Keratinocyte (primary cell): ENCODE measurements at regions not wholly inside any gene's neighbourhood (a gene's known extent, or its start where the extent isn't known, plus 50 kb on each side); places are given as distances from the start of the nearest gene placed in this dataset.
A peak's percentile ranks its signal among the peaks of the same experiment; 100 is the strongest.

ENCODE experiments used
- DNase-seq: peaks from one replicate; pipeline ENCODE4 v3.0.0-alpha.2; 2011; ENCODE audit warnings: low read depth, missing footprints, low spot score
- FAIRE-seq: peaks from 2 replicates; lab custom pipeline; 2011; peaks lifted over from hg19 to GRCh38; lab: Jason Lieb, UNC
- H2AFZ ChIP-seq: 2 replicates; pipeline ENCODE4 v1.6.0; 2012; ENCODE audit warnings: low read length, control low read depth, inconsistent platforms; ENCODE audit not compliant: control insufficient read depth
- H3K27ac ChIP-seq: 2 replicates; pipeline ENCODE4 v1.5.1; 2011; ENCODE audit warnings: low read length; ENCODE audit not compliant: control insufficient read depth, insufficient read depth
- H3K27me3 ChIP-seq: 3 replicates; pipeline ENCODE4 v1.6.0; 2011; ENCODE audit warnings: low read length; ENCODE audit not compliant: control insufficient read depth, insufficient read depth; ENCODE audit errors: extremely low read depth
- H3K36me3 ChIP-seq, 2 experiments: 2 replicates in 1 of 2; 3 replicates in 1 of 2; pipeline ENCODE4 v1.5.1; 2011; ENCODE audit warnings: low read length in 2 of 2, mild to moderate bottlenecking in 1 of 2; ENCODE audit not compliant: control insufficient read depth in 2 of 2, insufficient read depth in 2 of 2; ENCODE audit errors: extremely low read depth in 1 of 2
- H3K4me1 ChIP-seq: 3 replicates; pipeline ENCODE4 v1.5.1; 2011; ENCODE audit warnings: low read length; ENCODE audit not compliant: control insufficient read depth, insufficient read depth; ENCODE audit errors: extremely low read depth
- H3K4me2 ChIP-seq: 3 replicates; pipeline ENCODE4 v1.6.0; 2011; ENCODE audit warnings: low read depth, low read length; ENCODE audit not compliant: control insufficient read depth, insufficient read depth; ENCODE audit errors: extremely low read depth
- H3K4me3 ChIP-seq, 3 experiments: fragments of 200-600 bp in 1 of 3; sonication (generic) in 1 of 3; 2 replicates in 2 of 3; 3 replicates in 1 of 3; pipeline ENCODE4 v1.5.1; 2011 to 2016; ENCODE audit warnings: low read length in 3 of 3, mild to moderate bottlenecking in 3 of 3, control low read depth in 2 of 3, inconsistent platforms in 1 of 3, low read depth in 1 of 3, mixed read lengths in 1 of 3, mixed run types in 1 of 3, moderate library complexity in 1 of 3; ENCODE audit not compliant: control insufficient read depth in 2 of 3, insufficient read depth in 2 of 3; ENCODE audit errors: extremely low read depth in 1 of 3
- H3K79me2 ChIP-seq: 2 replicates; pipeline ENCODE4 v1.6.0; 2012; ENCODE audit warnings: low read length; ENCODE audit not compliant: control insufficient read depth, insufficient read depth
- H3K9ac ChIP-seq: 3 replicates; pipeline ENCODE4 v1.6.0; 2011; ENCODE audit warnings: low read length; ENCODE audit not compliant: control insufficient read depth, insufficient read depth; ENCODE audit errors: extremely low read depth
- H3K9me1 ChIP-seq: 3 replicates; pipeline ENCODE4 v1.6.0; 2011; ENCODE audit warnings: low read length; ENCODE audit not compliant: control insufficient read depth, insufficient read depth; ENCODE audit errors: extremely low read depth
- H3K9me3 ChIP-seq: 2 replicates; pipeline ENCODE4 v1.5.1; 2012; ENCODE audit warnings: low read depth, low read length; ENCODE audit not compliant: control insufficient read depth
- H4K20me1 ChIP-seq: 3 replicates; pipeline ENCODE4 v1.6.0; 2011; ENCODE audit warnings: low read length; ENCODE audit not compliant: control insufficient read depth, insufficient read depth; ENCODE audit errors: extremely low read depth
- EZH2 ChIP-seq: IDR thresholded peaks from one replicate; pipeline ENCODE4 v1.6.1; 2012; ENCODE audit warnings: inconsistent platforms, mild to moderate bottlenecking, low read length, moderate library complexity
- dilution Hi-C: fragments of 300-500 bp; cut with MboI; formaldehyde crosslinking; loops from one replicate; pipeline ENCODE4 v1.7.0; 2020; ENCODE audit warnings: low sequenced_read_pairs; ENCODE audit not compliant: extremely low pct_ligation_motif_present
- TF ChIP-seq, protein P1 (sequence below), 3 experiments: IDR thresholded peaks in 1 of 3; conservative IDR thresholded peaks in 1 of 3; optimal IDR thresholded peaks in 1 of 3; 2 replicates in 2 of 3; 3 replicates in 1 of 3; pipeline versions ENCODE3 to v1.5.1; 2011; ENCODE audit warnings: low read length in 3 of 3, mild to moderate bottlenecking in 3 of 3, moderate library complexity in 2 of 3, control low read depth in 1 of 3, inconsistent platforms in 1 of 3; ENCODE audit not compliant: insufficient read depth in 2 of 3; ENCODE audit errors: extremely low read depth in 1 of 3

DNA sequence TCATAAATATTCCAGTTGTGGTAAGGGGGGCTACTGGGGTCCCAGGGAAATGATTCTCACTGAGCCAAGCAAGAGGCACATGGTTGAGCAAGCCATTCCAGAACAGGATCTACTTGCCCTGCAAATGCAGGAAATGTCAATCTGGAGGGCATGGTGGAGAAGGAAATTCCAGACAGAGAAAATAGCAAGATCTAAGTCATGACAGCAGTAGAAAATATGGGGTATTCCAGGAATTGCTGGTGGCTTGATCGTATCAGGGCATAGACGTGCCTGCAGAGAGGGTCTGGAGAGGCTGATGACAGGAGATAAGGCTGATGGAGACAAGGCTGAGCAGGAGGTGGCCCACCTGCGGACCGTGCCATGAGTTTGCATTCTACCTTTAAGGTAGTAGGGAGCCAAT, 566.3 kb upstream of the CADM1 start:
- Histone ChIP-seq H3K4me1 (peaks cover 10% of the 10 kb centered on the region), H3K9ac (no peak overlapping the region), H3K4me3 (no peak overlapping the region), H3K9me3 (no peaks in the 10 kb centered on the region), H3K27ac (no peak overlapping the region), H2AFZ (no peak overlapping the region), H3K36me3 (no peaks in the 10 kb centered on the region), H3K4me2 (peak overlapping the region; percentile 22), H3K27me3 (no peaks in the 10 kb centered on the region), H3K9me1 (no peaks in the 10 kb centered on the region), H4K20me1 (no peaks in the 10 kb centered on the region), H3K79me2 (no peaks in the 10 kb centered on the region)
- dilution Hi-C loops: no loop called here
- no peak for TF ChIP-seq EZH2
- TF ChIP-seq, protein P1, sequence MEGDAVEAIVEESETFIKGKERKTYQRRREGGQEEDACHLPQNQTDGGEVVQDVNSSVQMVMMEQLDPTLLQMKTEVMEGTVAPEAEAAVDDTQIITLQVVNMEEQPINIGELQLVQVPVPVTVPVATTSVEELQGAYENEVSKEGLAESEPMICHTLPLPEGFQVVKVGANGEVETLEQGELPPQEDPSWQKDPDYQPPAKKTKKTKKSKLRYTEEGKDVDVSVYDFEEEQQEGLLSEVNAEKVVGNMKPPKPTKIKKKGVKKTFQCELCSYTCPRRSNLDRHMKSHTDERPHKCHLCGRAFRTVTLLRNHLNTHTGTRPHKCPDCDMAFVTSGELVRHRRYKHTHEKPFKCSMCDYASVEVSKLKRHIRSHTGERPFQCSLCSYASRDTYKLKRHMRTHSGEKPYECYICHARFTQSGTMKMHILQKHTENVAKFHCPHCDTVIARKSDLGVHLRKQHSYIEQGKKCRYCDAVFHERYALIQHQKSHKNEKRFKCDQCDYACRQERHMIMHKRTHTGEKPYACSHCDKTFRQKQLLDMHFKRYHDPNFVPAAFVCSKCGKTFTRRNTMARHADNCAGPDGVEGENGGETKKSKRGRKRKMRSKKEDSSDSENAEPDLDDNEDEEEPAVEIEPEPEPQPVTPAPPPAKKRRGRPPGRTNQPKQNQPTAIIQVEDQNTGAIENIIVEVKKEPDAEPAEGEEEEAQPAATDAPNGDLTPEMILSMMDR (optimal IDR thresholded peaks at IDR 0.05 in 1 of 3, IDR thresholded peaks at IDR 0.05 in 1 of 3, conservative IDR thresholded peaks at IDR 0.05 in 1 of 3; ENCODE audit: extremely low read depth in 1 of 3, insufficient read depth in 2 of 3, low read length in 3 of 3): no peak
- FAIRE-seq: no peak
- DNase-seq: no peak

DNA sequence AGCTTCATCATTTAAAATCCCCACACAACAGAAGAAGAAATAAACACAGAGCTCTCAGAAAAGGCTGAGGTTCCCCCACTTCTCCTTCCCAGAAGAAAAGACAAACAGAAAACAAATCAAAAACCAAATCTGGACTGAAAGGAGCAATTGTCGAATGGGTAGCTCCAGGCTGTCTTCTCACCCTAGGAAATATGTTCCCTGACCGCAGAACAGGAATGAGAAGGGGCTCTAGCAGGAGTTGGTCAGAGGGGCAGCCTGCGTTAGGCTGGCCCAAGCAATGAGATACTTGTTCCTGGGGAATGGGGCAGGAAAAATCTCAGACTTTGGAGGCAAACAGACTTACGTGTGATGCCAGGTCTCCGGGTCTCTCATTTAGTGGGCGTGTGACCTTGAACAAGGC, 562.6 kb upstream of the CADM1 start:
- dilution Hi-C loops: no loop called here
- DNase-seq: no peak
- peaks cover 9% of the 10 kb centered on the region for H3K4me1 ChIP-seq
- H3K9me3 ChIP-seq: no peaks in the 10 kb centered on the region
- H4K20me1 ChIP-seq: no peaks in the 10 kb centered on the region
- H3K36me3 ChIP-seq: no peaks in the 10 kb centered on the region
- no peak overlapping the region for H3K9ac ChIP-seq
- no peak overlapping the region for H3K4me3 ChIP-seq
- H3K27ac ChIP-seq: no peak overlapping the region
- no peak overlapping the region for H3K4me2 ChIP-seq
- H2AFZ ChIP-seq: no peak overlapping the region
- FAIRE-seq: no peak
- no peaks in the 10 kb centered on the region for H3K9me1 ChIP-seq
- TF ChIP-seq EZH2: no peak
- TF ChIP-seq, protein P1 (optimal IDR thresholded peaks at IDR 0.05 in 1 of 3, IDR thresholded peaks at IDR 0.05 in 1 of 3, conservative IDR thresholded peaks at IDR 0.05 in 1 of 3; ENCODE audit: extremely low read depth in 1 of 3, insufficient read depth in 2 of 3, low read length in 3 of 3): no peak
- H3K27me3 ChIP-seq: peaks cover 2% of the 10 kb centered on the region
- no peaks in the 10 kb centered on the region for H3K79me2 ChIP-seq
